GM12891 (cell line): ENCODE measurements at regions not wholly inside any gene's neighbourhood (a gene's known extent, or its start where the extent isn't known, plus 50 kb on each side); places are given as distances from the start of the nearest gene placed in this dataset.

ENCODE experiments used
- PAX5 ChIP-seq: IDR thresholded peaks from 2 replicates; pipeline ENCODE4 v1.6.1; 2011; ENCODE audit warnings: low read length, moderate library complexity, mild to moderate bottlenecking; ENCODE audit not compliant: insufficient read depth, severe bottlenecking
- POLR2A ChIP-seq: IDR thresholded peaks from 2 replicates; pipeline ENCODE4 v1.6.1; 2011; ENCODE audit warnings: low read depth, low read length, control low read depth
- POLR2AphosphoS5 ChIP-seq: IDR thresholded peaks from 2 replicates; pipeline ENCODE4 v1.6.1; 2011; ENCODE audit warnings: low read depth, low read length, control low read depth
- SPI1 ChIP-seq: IDR thresholded peaks from 2 replicates; pipeline ENCODE4 v1.6.1; 2011; ENCODE audit warnings: low read depth, low read length, control low read depth
- TAF1 ChIP-seq: IDR thresholded peaks from 2 replicates; pipeline ENCODE4 v1.6.1; 2011; ENCODE audit warnings: low read depth, low read length, control low read depth

DNA sequence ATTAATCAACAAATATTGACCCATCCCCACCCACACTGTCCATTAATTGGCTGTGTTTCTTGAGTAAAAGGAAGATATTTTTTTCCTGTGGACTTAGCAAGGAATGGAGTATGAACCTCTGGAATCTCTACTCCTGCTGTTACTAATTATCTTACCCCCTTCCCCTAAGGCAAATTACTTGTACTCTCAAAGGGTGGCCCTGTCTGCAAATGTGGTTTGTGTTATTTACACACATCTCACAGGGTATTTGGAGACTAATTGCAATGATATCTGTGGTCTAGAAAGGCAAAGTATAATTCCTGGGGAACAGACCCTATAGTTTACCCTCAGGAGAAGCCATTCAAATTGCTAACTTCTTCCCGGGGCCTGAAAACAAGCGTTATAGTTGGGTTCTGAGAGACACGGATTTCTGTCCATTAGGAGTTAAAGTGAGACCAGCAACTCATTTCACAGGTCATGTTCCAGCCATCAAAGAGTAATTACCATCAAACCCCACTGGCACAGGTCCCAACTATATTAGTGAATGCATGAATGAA is 133.0 kb upstream of the RASGEF1B start:
- TF ChIP-seq POLR2AphosphoS5, result no peak
- no peak for TF ChIP-seq POLR2A
- TF ChIP-seq TAF1, result no peak
- no peak for TF ChIP-seq SPI1
- no peak for TF ChIP-seq PAX5
